GM21576 (cell line): ENCODE measurements at regions not wholly inside any gene's neighbourhood (a gene's known extent, or its start where the extent isn't known, plus 50 kb on each side); places are given as distances from the start of the nearest gene placed in this dataset.
"Not testable (repeated sequence)": the region's sequence is repeated elsewhere in the genome, so short reads cannot be mapped to it uniquely, and the experiment has no call there.

ENCODE experiments used
- ATAC-seq: cut with Tn5 transposase; IDR thresholded peaks from one replicate; pipeline ENCODE4 v1.9.1; 2021; ENCODE audit warnings: mild to moderate bottlenecking, moderate library complexity; ENCODE audit not compliant: unreplicated experiment

DNA sequence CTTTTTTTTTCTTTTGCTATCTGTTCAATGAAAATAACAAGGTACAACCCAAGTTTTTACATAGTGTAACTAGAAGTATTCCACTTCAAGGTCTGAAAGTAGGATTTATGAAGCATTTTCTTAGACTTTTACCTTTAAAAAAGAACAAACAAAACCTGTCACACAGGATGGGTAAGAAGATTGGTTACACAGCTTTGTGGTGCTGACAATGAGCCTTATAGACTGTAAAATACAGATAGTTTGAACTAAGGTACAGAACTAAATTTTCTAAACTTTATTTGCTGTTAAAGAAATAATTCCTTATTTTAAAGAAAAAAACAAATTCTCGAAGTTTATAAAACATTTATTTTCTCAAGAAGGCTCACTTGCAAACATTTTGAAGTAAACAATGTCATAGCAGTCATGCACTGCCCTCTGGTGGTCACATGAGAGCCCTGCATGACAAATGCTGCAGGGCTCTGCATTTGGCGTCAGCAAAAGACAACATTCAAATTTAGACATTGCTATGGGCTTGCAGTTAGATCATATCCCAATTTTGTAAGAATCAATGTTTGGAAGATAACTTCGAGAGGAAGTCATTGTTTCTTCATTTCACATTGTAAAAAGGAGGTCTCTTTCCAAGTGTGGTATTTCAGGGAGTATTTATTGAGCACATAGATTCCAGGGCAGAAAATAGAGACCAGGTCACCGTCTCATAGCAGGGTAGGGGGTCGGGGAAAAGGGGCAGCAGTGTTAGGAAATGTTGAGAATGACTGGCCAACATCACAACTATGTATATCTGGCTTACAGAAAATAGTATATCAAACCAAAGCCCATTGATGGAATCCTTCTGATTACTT, 115.3 kb upstream of the FMN2 start:
- peak; percentile 85 for ATAC-seq

DNA sequence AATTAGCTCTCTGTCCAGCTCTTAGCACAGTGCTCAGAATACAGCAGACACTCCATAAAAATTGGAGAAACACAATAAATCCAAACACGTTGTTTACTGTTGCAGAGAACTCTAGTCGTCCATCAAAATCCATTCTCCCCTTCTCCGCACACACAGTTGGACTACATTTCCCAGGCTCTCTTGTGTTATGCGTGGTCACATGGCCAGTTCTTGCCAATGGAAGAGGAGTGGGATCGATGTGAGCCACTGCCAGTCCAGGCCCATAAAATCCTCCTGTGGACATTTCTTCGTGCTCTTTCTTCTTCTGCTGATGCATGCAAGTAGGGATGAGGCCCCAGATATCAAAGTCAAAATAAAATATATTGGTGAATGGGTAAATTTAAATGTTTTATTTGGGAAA, 114.3 kb upstream of the FMN2 start:
- ATAC-seq: no peak

DNA sequence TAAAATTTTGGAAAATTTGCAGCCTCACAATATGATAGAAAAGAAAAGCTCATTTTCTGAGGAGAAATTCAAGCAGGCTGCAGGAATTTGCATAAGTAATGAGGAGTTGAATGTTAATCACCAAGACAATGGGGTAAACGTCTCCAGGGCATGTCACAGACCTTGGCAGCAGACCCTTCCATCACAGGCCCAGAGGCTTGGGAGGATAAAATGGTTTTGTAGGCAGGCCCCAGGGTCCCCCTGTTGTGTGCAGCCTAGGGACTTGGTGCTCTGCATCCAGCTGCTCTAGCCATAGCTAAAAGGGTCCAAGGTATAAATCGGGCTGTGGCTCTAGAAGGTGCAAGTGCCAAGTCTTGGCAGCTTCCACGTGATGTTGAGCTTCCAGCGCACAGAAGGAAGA, 112.2 kb upstream of the FMN2 start:
- no peak for ATAC-seq

DNA sequence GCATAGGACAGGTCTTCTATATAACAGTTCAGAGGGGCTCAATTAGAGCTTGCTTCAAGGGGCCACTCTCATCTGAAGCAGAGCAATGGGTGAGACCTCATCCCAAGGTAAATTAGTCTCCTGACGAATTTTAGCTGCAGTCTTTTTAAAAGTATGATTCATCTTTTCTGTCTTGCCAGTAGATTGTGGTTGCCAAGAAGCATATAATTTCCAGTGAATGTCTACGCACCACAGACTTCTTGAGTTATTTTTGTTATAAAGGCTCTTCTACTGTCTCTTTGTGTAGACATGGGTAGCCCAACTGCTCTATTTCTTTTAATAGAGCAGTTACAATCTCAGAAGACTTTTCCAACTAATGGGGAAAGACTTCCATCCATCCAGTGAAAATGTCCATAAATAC, 108.9 kb upstream of the FMN2 start:
- ATAC-seq: no peak

DNA sequence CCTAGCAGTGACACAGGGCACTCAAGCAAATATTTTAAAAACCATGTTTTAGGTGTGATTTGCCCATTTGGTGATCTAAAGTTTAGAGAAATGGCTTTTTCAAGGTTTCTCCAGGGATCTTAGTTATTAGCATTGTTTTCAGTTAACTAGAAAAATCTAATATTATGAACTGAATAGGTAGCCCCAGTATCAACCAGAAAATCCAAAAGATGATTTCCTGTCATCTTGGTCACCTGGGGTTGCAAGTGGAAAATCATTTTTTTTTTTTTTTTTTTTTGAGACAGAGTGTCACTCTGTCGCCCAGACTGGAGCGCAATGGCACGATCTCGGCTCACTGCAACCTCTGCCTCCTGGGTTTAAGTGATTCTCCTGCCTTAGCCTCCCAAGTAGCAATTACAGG, 106.6 kb upstream of the FMN2 start:
- no peak for ATAC-seq

DNA sequence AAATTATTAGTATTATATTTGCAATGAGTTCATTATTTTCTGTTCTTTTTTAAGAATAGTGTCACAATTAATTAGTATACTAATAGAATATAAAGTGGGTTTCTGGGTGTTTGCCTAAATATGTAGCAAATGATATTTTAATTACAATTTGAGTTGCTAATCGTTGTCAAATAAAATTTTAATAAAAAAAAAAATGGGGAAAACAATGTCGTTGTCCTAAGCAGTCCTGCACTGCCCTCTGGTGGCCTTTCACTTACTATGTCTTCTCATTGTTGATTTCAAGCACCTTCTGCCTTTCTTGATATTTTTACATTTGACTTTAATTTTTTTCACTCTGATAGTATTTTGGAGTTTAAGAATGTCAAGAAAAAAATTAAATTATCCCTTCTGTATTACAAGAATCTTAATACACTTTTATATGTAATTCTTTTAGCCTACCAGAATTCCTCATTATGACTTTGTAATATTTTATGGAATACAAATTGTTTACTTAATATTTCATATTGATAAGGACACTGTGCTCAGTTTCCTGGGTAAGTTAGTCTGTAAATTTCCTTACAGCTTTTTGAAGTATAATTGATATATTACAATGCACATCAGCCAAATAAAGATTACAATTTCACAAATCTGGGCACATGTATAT, 104.5 kb upstream of the FMN2 start:
- no peak for ATAC-seq

DNA sequence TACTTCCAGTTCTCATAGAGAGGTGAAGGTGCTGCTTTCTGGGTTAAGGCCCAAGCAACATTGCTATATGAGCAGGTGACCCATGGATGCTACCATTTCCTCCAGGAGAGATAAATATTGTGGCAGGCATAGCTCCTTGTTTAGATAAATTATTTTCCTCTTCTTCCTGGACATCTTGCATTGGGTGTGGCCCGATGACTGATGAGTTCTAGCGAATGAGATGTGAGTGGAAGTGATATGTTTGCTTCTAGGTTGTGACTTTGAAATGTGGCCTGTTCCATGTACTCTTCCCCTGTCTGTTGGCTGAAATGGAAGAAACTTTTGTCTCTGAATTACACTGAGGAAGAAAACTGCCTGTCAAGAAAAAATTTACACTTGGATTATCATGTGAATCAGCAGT, 101.7 kb upstream of the FMN2 start:
- ATAC-seq: no peak

DNA sequence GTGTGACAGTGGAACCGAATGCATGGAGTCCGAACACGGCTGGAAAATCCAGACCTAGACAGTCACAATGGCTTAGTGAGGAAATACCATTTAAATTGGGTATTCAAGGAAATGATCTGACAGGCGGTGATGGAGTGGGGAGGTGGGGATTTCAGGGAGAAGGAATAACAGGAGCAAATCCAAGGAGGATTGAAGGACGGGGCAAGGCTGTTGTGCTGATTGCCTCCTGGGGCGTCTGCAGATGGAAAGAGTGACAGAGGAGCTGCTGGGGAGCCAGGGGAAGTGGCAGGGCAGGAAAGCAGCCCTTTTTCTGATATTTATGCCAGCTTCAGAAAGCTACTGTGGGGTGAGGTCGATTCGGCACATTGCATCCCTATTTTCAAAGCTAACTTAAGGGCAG, 99.1 kb upstream of the FMN2 start:
- not testable (repeated sequence) for ATAC-seq

DNA sequence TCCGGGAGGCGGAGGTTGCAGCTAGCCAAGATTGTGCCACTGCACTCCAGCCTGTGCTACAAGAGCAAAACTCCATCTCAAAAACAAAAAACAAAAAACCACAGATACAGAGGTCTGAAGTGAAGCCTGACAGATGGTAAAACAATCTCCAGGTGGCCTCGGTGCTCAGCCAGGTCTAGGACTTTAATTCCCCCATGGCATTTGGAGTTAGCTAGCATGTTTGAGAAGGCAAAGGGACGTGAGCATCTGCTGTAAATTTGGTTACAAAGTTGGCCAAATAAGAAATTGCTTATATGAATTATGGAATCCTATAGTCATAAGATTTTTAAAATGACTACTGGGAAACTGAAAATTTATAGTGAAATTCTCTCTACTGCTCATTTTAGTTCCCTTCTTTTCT, 98.3 kb upstream of the FMN2 start:
- no peak for ATAC-seq

DNA sequence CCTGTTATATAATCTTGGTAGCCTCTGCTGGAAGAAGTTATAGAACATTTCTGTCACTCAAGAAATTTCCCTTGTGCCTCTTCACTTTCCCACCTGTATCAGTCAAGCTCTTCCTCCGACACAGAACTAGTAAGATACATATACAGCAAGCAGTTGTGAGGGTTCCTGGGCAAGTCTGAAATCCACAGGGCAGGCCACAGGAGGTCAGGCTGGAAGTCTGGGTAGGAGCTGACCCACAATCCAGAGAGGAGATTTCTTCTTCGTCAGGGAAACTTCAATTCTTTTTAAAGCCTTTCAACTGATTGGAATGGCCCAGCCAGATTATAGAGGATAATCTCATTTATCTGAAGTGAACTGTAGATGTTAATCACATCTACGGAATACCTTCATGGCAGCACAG, 96.4 kb upstream of the FMN2 start:
- ATAC-seq: no peak

DNA sequence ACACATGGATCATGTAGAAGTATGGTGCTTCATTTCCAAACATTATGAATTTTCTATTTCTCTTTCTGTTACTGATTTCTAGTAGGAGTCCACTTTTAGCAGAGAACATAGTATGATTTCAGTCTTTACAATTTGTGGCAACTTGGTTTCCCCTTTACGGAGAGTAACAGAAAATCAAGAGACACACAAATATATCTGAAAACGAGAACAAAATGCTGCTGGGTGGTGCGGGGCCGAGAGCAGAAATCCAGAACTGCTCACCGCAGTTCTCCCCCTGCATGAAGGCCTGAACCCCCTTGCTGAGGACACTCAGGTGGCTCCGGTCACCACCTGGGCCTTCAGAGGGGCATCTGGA, 94.5 kb upstream of the FMN2 start:
- no peak for ATAC-seq

DNA sequence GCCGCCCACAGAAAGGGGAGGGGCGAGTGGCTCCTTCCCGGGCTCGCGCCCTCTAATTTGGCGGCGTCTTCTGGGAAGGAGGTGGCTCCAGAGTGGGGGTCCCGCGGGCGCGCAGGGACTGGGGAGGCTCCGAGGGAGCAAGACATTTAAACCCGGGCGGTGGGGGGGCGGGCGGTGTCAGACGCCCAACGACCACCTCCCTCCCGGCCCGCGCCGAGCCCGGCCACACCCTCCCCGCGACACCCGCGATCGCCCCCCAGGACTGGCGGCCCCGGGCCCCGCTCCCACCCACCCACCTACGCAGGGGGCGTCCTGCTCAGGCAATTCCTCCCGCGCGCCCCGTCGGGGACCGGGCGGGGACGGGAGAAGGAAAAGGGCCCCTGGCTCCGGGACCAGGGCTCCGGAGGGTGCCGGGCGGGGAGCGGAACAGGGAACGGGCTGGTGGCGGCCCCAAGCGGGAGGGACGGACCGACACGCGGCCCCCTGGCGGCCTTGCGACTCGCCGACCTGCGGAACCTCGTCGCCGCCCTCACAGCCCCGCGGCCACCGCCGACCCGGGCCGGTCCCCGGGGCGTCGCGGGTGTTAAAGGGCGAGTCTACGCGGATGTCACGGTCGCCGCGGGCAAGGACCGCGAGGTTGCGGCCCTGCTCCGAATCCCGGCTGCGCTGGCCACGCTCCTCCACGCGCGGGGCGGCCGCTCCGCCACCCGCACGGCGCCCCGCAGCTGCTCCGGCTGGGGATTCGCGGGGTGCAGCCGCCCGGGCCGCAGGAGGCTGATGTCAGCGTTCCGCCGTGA, 94.0 kb upstream of the FMN2 start:
- no peak for ATAC-seq

DNA sequence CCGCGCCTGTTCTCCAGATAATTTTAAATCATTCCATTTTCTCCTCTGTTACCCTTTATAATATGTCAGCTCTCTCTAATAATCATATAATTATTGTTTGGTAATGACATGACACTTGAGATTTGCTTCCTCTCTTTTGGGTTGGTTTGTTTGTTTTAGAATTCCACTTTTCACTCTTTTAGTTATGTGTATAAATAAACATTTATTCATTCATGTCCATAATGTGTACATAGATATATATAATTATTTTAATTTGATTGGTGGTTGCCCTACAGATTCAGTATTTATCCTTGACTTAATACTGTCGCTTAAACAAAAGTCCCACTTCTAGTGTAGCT, 93.4 kb upstream of the FMN2 start:
- no peak for ATAC-seq

DNA sequence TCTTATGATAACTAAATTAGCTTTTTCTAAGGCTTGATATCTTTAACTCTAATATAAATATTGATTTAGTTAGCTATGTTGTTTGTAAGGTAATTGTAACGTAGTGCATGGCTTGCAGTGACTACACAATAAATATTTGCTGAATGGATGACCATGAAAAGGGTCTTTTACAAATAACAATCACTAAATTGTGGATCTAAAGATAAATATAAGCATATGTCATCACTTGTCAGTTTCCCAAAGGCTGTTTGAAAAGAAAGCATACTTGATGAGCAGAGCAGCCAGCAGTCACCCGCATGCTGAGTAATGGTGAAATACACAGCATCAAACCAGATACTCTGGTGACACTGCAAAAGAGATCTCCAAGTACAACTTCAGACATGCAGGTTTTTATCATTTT, 92.5 kb upstream of the FMN2 start:
- ATAC-seq: no peak

DNA sequence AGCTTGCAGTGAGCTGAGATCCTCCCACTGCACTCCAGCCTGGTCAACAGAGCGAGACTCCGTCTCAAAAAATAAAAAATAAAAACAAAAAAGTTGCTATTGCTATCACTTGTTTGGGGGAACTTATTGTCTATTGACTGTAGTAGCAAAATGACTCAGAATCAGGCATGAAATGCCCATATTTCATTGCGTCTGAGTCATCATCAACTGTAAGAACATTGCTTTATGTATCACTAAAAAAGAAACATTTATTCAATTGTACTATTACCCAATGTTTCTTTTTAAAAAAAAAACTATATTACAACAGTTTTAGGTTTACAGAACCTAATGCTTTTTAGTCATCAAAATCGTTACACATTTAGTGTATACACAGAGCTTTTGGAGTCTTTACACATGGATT, 91.0 kb upstream of the FMN2 start:
- ATAC-seq: no peak

DNA sequence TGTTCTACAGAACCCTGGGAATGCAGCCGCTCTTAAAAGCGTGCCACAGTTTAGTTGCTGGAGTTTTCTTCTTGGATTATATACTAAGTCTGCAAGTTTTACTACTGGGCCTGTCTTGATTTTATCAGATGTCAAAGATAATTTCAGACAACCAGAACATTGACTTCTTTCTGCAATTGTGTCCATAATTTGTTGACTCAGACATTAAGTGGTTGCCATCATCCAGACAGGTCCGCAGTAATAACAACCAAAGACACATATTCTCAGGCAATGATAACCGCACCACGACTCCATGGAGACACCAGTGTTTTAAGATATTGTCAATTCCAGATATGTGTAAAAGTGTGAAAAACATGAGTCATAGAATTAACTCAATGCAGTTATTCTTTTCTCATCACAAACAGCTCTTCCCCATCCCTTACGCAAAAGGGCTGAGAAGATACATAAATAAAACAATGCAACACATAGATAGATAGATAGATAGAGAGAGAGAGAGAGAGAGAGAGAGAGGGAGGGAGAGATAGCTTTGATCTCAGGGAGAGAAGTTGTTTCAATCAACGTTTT, 90.4 kb upstream of the FMN2 start:
- no peak for ATAC-seq

DNA sequence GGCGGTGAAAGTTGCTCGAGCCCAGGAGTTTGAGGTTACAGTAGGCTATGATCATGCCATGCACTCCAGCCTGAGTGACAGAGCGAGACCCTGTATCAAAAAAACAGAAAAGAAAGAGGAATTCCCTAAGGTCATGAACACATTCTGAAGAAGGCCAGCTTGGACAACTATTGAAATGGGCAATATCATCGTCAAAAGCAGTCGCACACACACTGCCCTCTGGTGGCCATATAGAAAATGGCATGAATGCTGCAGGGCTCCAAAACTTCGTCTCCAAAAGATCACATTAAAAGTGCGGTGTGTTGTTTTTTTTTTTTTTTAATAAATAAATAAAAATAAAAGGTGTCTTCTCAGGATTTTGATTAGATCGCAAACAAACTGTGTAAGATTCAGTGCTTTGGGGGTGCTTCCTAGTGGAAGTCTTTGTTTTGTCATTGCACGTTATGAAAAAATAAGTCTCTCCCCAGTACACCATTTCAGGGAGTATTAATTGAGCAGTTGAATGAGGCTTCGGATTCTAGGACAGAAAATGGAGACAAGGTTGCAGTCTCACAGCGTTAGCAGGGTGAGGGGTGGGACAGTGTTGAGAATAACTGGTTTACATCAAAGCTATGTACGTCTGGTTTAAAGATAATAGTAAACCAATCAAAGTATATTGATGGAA, 87.5 kb upstream of the FMN2 start:
- ATAC-seq: no peak

DNA sequence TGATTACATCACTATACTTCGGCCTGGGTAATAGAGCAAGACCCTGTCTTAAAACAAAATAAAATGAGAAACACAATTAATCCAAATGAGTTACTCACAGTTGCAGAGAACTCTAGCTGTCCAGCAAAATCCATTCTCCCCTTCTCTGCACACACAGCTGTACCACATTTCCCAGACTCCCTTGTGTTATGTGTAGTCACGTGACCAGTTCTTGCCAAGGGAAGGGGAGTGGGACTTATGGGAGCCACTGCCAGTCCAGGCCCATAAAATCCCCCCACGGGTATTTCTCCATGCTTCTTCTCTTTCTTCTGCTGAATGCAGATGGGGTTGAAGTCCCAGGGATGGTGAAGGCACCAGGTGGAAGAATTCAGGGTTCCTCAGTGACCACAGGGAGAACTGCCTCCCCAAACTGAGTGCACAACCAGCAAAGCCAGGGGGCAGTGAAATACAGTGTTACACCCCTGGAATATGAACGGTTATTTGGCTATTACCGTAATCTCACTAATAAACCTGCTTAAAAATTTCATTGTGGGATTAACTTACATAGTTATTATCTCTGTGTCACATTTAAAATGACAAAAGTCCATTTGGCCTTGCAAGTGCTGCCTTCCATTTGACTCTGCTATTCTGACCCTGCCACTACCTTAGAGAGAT, 85.6 kb upstream of the FMN2 start:
- no peak for ATAC-seq

DNA sequence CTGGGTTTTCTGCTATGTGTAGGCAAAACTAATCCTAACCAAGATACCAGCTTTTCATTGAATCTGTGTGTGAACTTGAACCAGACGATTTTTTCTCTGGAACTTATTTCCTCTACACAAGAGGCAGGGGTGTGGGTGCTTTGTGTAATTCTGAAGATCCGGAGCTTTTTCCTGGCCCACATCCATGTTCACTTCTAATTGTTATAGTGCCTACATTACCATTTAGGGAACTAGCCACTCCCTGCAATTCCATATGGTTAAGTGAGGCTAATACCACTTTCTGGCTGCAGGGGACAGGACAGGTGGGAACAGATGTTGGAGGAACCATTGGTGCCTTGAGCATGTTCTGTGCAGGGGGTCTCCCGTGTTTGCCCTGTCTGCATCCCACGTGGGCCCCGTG, 83.4 kb upstream of the FMN2 start:
- no peak for ATAC-seq

DNA sequence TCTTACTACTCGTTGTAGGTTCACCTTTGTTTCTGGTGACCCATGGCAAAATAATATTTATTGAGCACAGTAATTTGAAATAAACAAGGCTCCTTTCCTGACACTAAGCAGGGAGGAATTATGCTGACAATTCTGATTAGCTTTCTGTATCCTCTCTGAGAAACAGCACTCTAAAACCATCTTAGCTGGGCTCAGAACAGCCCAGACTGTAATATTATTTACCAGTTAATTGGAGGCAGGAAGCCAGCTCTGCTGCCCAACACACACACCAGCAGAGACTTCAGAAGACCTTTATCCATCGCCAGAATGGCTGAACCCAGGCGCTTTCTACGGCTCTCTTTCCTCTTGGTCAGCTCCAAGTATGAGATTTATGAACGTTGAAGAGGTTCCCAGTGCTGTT, 77.6 kb upstream of the FMN2 start:
- no peak for ATAC-seq

DNA sequence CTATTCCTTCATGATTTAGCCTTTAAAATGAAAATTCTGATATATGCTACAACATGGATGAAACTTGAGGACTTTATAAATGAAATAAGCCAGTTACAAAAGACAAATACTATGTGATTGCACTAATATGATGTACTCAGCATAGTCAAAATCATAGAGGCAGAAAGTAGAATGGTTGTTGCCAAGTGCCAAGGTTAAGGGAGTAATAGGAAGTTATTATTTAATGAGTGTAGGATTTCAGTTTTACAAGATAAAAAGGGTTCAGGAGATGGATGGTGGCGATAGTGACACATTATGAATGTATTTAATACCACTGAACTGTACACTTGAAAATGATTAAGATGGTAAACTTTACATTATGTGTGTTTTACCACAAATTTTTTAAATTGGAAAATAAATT, 73.1 kb upstream of the FMN2 start:
- ATAC-seq: no peak
